GM21723 (cell line): ENCODE measurements at regions not wholly inside any gene's neighbourhood (a gene's known extent, or its start where the extent isn't known, plus 50 kb on each side); places are given as distances from the start of the nearest gene placed in this dataset.

Experiments
- ATAC-seq: cut with Tn5 transposase; IDR thresholded peaks from one replicate; pipeline ENCODE4 v1.9.1; 2021; ENCODE audit warnings: mild to moderate bottlenecking, moderate library complexity; ENCODE audit not compliant: unreplicated experiment

GRCh38 chr14:101186992-101187815, 283.7 kb upstream of the RTL1 start:
- ATAC-seq = no peak

GRCh38 chr14:101187816-101188570, 284.5 kb upstream of the RTL1 start:
- no peak for ATAC-seq

- no peak for ATAC-seq
These were observed 285.0 kb upstream of the RTL1 start for GRCh38 chr14:101188571-101188915.

- ATAC-seq = no peak
These were observed 285.7 kb upstream of the RTL1 start for GRCh38 chr14:101189266-101189665.

GRCh38 chr14:101189962-101190560, 286.5 kb upstream of the RTL1 start:
- ATAC-seq = no peak

GRCh38 chr14:101191101-101191720, 287.7 kb upstream of the RTL1 start:
- ATAC-seq = no peak

- no peak for ATAC-seq
These were observed 288.5 kb upstream of the RTL1 start for GRCh38 chr14:101191721-101192660.

- no peak for ATAC-seq
These were observed 289.1 kb upstream of the RTL1 start for GRCh38 chr14:101192661-101193000.

- no peak for ATAC-seq
These were observed 289.8 kb upstream of the RTL1 start for GRCh38 chr14:101193106-101193844.

- no peak for ATAC-seq
These were observed 290.4 kb upstream of the RTL1 start for GRCh38 chr14:101193845-101194372.

GRCh38 chr14:101194373-101195308, 291.1 kb upstream of the RTL1 start:
- no peak for ATAC-seq

- no peak for ATAC-seq
These were observed 291.9 kb upstream of the RTL1 start for GRCh38 chr14:101195309-101195901.

GRCh38 chr14:101196051-101196712, 292.7 kb upstream of the RTL1 start:
- no peak for ATAC-seq

GRCh38 chr14:101196795-101197590, 293.5 kb upstream of the RTL1 start:
- ATAC-seq = no peak

GRCh38 chr14:101197595-101198397, 294.3 kb upstream of the RTL1 start:
- no peak for ATAC-seq
